ENCODE measurements at regions not wholly inside any gene's neighbourhood (a gene's known extent, or its start where the extent isn't known, plus 50 kb on each side); places are given as distances from the start of the nearest gene placed in this dataset.

- no peak for TF ChIP-seq RFX5 (IDR thresholded peaks at IDR 0.05)
- TF ChIP-seq SREBF2 (IDR thresholded peaks at IDR 0.05) = no peak
These were observed 76.4 kb upstream of the SHISAL1 start (continued) for GRCh38 chr22:44389181-44389580.

DNA sequence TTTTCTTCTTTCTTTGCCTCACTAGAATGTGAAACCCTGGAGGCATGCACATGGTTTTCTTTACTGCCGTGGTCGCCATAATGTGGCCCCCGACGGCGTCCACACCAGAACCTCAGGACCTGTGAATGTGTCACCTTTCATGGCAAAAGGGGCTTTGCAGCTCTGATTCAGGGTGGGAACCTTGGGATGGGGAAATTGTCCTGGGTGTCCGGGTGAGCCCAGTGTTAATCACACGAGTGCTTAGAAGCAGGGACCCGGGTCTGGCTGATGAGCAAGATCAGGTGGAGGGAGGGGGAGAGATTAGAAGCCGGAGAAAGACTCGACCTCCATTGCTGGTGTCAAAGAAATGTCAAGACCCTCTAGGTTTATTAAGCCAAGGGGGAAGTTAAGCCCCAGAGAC lies 74.7 kb upstream of the SHISAL1 start:
- Histone ChIP-seq H3K9me3 (no peaks in the 10 kb centered on the region), H3K4me3 (no peak overlapping the region), H3K27ac (no peak overlapping the region), H3K4me2 (no peak overlapping the region), H3K4me1 (peaks cover 1% of the 10 kb centered on the region; the same call in 1 of the 3 replicates)
- WGBS (ENCODE audit: missing lambda C conversion rate) = 45% methylated on average over 10 of the region's 10 CpGs
- TF ChIP-seq RARB (CRISPR knock-in tag; IDR thresholded peaks at IDR 0.05) (no peak), EHF (CRISPR knock-in tag; IDR thresholded peaks at IDR 0.05) (no peak), BHLHE40 (IDR thresholded peaks at IDR 0.05; ENCODE audit: low read depth, low read length) (no peak), ZFP36 (IDR thresholded peaks at IDR 0.05; ENCODE audit: borderline replicate concordance, partially characterized antibody) (no peak), E2F6 (IDR thresholded peaks at IDR 0.05; ENCODE audit: borderline replicate concordance, low read depth) (no peak), CHD2 (IDR thresholded peaks at IDR 0.05; ENCODE audit: low read length, partially characterized antibody) (no peak), RAD21 (conservative IDR thresholded peaks at IDR 0.05 in 1 of 2, IDR thresholded peaks at IDR 0.05 in 1 of 2) (no peak), TP53 (CRISPR knock-in tag; IDR thresholded peaks at IDR 0.05) (no peak), CEBPB (IDR thresholded peaks at IDR 0.05) (no peak), POLR2AphosphoS2 (conservative IDR thresholded peaks at IDR 0.05; ENCODE audit: low read length) (no peak), MYC (IDR thresholded peaks at IDR 0.05; ENCODE audit: borderline replicate concordance, low read length) (no peak), FOSL2 (IDR thresholded peaks at IDR 0.05) (no peak), FOSL2 (CRISPR knock-in tag; IDR thresholded peaks at IDR 0.05) (no peak)
- FAIRE-seq = no peak
- CTCF ChIA-PET = interaction anchor here (1.2 to 1.8 kb wide), 2 partner anchors 15 to 236 kb away, joined by 3 to 4 read pairs; no protein-coding TSS in a partner anchor
- POLR2A ChIA-PET = no interaction called here
- no peak for DNase-seq (ENCODE audit: low read depth in 1 of 2, low spot score in 1 of 2)
- ATAC-seq = no peak

DNA sequence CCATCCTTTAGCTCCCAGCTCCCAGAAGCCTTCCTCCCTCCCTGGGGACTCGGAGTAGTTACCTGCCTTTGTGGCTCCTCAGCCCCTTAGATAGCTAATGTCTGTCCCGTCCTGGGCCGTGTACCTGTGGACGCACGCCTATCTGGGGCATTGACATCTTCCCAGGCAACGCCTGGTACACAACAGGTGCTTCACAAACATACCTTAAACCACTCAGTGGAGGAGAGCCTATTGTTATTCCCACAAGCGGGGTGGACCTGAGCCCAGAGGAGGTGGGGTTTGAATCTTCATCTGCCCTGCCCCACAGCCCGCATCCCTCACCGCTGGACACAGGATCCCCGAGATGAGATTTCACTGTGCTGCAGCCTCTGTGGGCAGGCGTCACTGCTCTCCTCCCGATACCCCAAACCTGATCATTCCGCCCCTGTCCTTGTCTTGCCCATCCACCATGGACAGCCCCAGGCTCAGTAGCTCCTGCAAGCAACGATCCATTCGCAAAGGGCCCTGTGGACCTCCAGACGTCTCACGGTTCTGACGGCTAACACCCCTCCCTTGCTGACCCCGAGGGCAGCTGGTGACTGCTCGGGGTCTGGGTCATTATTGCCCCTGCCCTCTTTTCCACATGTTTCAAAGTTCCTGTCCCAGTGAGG lies 73.8 kb upstream of the SHISAL1 start:
- no peaks in the 10 kb centered on the region for H3K4me1 ChIP-seq
- H3K27ac ChIP-seq = no peak overlapping the region
- ATAC-seq = no peak
- H3K9me3 ChIP-seq = no peaks in the 10 kb centered on the region
- no peak overlapping the region for H3K4me2 ChIP-seq
- CTCF ChIA-PET = no interaction called here
- 72% methylated on average over 15 of the region's 20 CpGs for WGBS (ENCODE audit: missing lambda C conversion rate)
- FAIRE-seq = no peak
- POLR2A ChIA-PET = no interaction called here
- TF ChIP-seq POLR2A (IDR thresholded peaks at IDR 0.05; ENCODE audit: low read length) (no peak), ELK1 (IDR thresholded peaks at IDR 0.05; ENCODE audit: low read depth, low read length) (no peak), CHD2 (IDR thresholded peaks at IDR 0.05; ENCODE audit: low read length, partially characterized antibody) (no peak), JUNB (IDR thresholded peaks at IDR 0.05) (no peak), KDM5A (IDR thresholded peaks at IDR 0.05) (no peak), CHD4 (IDR thresholded peaks at IDR 0.05; ENCODE audit: borderline replicate concordance) (no peak), HDAC2 (IDR thresholded peaks at IDR 0.05) (no peak), FOSB (CRISPR knock-in tag; IDR thresholded peaks at IDR 0.05) (no peak), RNF2 (IDR thresholded peaks at IDR 0.05; ENCODE audit: borderline replicate concordance, low read depth) (no peak), RFX5 (IDR thresholded peaks at IDR 0.05) (no peak), ZC3H11A (IDR thresholded peaks at IDR 0.05) (no peak), TFCP2L1 (CRISPR knock-in tag; IDR thresholded peaks at IDR 0.05) (no peak), KDM1A (IDR thresholded peaks at IDR 0.05; ENCODE audit: low read depth) (no peak), HEYL (CRISPR knock-in tag; IDR thresholded peaks at IDR 0.05) (no peak), MYC (IDR thresholded peaks at IDR 0.05; ENCODE audit: borderline replicate concordance, low read length) (no peak), NR3C1 (IDR thresholded peaks at IDR 0.05) (no peak)
- TF ChIP-seq, protein P1, sequence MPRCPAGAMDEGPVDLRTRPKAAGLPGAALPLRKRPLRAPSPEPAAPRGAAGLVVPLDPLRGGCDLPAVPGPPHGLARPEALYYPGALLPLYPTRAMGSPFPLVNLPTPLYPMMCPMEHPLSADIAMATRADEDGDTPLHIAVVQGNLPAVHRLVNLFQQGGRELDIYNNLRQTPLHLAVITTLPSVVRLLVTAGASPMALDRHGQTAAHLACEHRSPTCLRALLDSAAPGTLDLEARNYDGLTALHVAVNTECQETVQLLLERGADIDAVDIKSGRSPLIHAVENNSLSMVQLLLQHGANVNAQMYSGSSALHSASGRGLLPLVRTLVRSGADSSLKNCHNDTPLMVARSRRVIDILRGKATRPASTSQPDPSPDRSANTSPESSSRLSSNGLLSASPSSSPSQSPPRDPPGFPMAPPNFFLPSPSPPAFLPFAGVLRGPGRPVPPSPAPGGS (IDR thresholded peaks at IDR 0.05) = no peak
- H3K4me3 ChIP-seq = no peak overlapping the region
- DNase-seq (ENCODE audit: low read depth in 1 of 2, low spot score in 1 of 2) = no peak
